GM13977 (cell line): ENCODE measurements at regions not wholly inside any gene's neighbourhood (a gene's known extent, or its start where the extent isn't known, plus 50 kb on each side); places are given as distances from the start of the nearest gene placed in this dataset.
"Not testable (repeated sequence)": the region's sequence is repeated elsewhere in the genome, so short reads cannot be mapped to it uniquely, and the experiment has no call there.

ENCODE experiments used
- DNase-seq: peaks from one replicate; pipeline ENCODE4 v3.0.0; 2012; ENCODE audit warnings: low spot score
- in situ Hi-C: fragments of 300-500 bp; cut with MboI; formaldehyde crosslinking; loops from one replicate; pipeline ENCODE4 v1.12.0; 2022; ENCODE audit warnings: low sequenced_read_pairs, low pct_unique_long_range_greater_than_20kb, mixed read lengths, inconsistent platforms; ENCODE audit not compliant: unreplicated experiment
- TF ChIP-seq, protein P1 (sequence below): IDR thresholded peaks from 2 replicates; pipeline ENCODE4 v1.5.1; 2012; ENCODE audit warnings: mild to moderate bottlenecking, control low read depth; ENCODE audit not compliant: insufficient read depth; ENCODE audit errors: extremely low read depth, missing control alignments

DNA sequence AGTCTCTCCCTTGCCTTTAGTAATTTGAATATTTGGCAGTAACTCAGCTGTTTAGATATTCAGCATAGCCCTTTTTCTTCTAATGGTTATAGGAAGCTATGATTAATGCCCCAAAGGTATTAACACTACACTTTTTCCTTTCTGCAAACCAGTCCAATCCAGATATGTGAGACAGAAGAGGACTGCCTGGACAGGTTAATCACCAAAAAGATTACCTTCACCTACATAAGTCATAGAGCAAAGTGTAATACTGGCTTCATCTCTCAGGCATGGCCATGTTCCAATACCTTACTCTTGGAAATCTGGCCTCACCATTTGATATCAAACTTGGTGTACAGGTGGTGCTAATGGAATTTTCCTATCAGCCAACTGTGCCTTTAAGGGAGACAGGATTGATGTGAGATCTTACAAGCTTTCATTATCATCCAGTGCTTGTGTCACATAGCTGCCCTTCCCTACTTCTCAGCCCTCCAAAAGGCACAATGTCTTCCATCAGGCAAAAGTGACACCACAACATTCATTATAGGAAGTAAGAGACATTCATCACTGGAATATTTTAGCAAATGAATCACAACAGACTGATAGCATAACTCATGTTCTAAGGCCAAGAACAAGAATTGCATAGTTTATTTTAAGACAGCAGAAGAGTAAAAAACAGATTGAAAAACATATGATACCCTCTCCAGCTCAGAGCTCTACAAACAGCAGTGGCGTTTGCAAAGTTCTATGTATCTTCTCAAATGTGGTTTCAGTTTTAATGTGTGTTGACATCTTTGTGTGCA is 91.2 kb upstream of the PAM start:
- in situ Hi-C loops: no loop called here
- DNase-seq: no peak
- TF ChIP-seq, protein P1, sequence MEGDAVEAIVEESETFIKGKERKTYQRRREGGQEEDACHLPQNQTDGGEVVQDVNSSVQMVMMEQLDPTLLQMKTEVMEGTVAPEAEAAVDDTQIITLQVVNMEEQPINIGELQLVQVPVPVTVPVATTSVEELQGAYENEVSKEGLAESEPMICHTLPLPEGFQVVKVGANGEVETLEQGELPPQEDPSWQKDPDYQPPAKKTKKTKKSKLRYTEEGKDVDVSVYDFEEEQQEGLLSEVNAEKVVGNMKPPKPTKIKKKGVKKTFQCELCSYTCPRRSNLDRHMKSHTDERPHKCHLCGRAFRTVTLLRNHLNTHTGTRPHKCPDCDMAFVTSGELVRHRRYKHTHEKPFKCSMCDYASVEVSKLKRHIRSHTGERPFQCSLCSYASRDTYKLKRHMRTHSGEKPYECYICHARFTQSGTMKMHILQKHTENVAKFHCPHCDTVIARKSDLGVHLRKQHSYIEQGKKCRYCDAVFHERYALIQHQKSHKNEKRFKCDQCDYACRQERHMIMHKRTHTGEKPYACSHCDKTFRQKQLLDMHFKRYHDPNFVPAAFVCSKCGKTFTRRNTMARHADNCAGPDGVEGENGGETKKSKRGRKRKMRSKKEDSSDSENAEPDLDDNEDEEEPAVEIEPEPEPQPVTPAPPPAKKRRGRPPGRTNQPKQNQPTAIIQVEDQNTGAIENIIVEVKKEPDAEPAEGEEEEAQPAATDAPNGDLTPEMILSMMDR: no peak

DNA sequence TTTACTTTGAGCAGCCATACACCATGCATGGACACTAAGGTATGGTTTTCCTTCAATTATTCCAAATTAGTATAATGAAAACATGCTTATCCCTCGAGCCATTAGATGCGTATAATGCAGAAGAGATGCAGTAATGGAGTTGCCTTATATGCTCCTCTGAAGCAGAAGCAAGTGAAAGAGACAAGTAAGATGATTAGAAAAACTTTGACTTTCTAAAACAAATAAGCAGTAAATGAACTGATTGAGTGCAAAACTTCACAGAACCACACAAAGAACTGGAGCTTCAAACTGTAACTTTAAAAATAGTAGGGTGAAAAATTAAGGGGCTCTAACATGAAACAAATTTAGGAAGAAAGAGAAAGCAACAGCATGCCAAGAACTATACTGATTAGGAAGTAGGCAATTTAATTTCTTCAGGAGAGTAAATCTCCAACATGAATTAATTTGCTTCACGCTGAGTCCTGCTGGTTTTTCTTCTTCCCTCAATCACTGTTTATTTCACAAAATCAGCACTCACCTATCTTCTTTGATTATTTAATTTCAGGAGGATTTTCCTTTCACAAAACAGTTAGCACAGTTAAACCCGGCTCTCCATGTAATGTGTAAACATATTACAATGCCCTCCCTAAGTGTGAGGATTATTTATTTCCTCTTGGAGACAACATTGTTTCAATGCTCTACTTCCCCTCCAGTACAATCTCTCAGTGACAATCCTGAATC is 90.3 kb upstream of the PAM start:
- in situ Hi-C loops: no loop called here
- TF ChIP-seq, protein P1: no peak
- no peak for DNase-seq

DNA sequence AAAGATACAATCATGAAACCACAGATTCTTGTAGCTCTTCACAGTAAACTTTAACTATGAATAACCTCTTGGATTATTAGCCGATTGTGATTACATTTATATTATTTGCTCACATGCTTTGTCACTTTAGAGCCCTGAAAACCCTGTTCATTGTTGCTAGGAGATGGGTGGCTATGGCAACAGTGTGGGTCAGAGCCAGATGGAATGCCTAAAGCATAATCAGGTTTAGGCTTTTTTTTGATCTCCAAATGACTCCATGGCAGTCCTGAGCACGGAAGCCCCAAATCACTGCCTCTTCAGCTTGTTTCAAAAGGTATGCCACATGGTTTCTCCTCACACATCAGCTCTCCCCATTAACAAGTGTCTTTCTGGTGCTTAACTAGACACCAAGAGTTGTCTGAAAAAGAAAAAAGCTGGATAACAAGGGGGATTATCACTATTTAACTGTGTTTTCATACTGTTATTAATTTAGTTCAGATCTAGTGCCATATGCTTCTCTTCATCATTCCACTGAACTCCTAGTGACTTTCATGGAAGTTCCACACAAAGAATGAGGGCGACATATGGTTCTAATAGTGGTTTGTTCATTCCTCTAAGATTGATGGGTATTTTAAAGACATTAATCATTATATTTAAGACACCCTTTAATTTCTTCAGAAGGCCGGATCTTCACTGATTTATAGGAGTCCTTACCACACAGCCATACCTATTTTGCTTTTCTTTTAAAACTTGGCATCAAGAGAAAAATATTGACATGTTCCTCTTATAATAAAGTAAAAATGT is 88.8 kb upstream of the PAM start:
- TF ChIP-seq, protein P1: no peak
- in situ Hi-C loops: no loop called here
- DNase-seq: no peak

DNA sequence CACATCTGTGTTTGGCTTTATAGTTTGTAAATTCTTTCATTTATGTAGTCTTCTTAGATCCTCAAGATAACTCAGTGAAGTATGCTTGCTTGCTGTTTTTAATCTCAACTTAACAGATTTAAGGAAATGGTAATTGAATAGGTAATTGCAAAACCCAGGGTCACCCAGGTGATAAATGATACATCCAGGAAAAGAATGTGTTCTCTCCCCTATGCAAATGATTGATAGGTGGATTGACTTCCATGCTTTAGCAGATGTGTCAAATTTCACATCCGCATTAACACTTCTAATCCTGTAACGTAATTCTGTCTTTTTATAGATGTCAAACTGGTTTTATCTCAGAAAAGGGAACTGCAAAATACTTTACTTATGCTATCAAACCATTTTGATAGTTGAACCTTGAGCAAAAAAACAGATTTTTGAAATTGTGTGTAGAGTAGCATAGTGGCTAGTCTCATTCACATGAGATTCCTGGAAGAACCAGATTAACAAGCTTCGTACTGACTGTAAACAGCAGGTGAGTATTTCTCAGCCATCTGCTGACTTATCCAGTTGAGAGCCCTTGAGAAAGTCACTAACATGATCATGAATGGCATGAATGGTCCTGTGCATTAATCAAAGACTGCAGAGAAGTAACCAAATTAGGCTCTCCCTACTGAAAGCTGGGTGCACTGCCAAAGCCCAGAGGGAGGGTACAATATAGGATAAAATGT is 86.7 kb upstream of the PAM start:
- no peak for DNase-seq
- in situ Hi-C loops: no loop called here
- TF ChIP-seq, protein P1: no peak

DNA sequence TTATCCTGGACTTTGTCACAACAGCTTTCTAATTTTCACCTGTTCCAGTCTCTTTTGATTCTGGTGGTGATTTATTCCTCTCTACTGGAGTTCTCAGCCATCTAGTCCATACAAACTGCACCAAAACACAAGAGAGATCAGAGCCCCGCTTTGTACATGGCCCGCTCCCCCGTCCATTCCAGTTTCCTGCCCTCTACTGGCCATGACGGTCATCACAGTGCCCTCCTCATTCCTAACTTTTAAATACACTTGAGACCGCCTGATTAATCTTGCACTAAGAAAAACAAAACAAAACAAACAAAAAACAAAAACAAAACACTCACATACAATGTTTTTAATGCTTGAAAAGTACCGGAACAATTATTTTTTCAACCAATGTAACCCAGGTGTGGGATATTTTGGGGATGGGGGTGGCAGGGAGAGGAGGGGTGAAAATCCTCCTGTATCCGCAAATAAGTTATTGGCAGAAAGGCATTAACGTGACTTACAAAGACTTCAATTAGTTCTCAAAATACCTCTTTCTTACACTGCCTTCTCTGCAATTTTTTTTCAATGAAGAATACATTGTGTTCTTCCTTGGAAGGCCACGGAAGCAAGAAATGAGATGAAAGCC is 84.8 kb upstream of the PAM start:
- in situ Hi-C loops: no loop called here
- TF ChIP-seq, protein P1: peak; percentile 46
- DNase-seq: peak; percentile 37

DNA sequence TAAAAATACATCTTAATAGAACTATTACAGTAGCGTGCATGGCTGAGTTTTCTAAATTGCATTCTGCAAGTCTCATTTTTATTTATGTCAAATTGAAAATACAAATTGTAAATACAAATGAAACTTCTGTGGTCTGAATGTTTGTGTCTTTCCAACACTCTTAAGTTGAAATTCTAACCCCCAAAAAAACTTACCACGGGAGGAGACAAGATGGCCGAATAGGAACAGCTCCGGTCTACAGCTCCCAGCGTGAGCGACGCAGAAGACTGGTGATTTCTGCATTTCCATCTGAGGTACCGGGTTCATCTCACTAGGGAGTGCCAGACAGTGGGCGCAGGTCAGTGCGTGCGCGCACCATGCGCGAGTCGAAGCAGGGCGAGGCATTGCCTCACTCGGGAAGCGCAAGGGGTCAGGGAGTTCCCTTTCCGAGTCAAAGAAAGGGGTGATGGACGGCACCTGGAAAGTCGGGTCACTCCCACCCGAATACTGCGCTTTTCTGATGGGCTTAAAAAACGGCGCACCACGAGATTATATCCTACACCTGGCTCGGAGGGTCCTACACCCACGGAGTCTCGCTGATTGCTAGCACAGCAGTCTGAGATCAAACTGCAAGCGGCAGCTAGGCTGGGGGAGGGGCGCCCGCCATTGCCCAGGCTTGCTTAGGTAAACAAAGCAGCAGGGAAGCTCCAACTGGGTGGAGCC is 83.9 kb upstream of the PAM start:
- in situ Hi-C loops, DNase-seq: not testable (repeated sequence)
